NOMO-1 (cell line): ENCODE measurements at regions not wholly inside any gene's neighbourhood (a gene's known extent, or its start where the extent isn't known, plus 50 kb on each side); places are given as distances from the start of the nearest gene placed in this dataset.
"Not testable (repeated sequence)": the region's sequence is repeated elsewhere in the genome, so short reads cannot be mapped to it uniquely, and the experiment has no call there.

Source experiments
- DNase-seq, 2 experiments: peaks; one replicate each; lab custom pipeline; 2025; ENCODE audit not compliant: unreplicated experiment in 2 of 2; lab: John Stamatoyannopoulos, UW

DNA sequence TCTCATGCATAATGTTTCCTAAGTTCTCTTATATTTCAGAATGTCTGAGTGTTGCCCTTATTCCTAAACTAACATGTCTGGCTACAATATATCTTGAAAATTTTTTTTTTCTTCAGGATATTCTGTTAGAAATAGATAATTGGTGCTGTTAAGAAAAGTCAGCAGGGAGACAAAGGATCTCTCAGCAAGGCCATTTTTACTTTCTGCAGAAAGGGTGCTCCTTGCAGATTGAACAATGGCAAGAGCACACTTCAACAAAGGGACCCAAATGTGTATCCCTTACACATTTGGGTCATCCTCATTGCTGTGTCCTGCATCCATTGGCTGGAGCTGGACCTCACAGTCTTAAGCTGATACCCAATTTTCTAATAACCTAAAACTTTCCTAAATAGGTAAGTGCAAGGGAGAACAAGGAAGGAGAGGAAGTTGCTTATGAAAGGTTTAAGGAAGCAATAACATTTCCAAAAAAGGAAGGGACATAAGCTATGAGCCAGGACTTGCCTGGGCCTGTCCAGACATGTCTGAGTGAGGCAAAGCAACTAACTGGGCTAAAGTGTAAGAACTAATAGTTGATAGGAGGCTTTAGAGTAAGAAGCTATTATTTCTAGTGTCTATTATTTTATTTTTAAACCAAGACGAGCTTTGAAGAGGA, 429.6 kb downstream of the BCKDHB start:
- no peak for DNase-seq

DNA sequence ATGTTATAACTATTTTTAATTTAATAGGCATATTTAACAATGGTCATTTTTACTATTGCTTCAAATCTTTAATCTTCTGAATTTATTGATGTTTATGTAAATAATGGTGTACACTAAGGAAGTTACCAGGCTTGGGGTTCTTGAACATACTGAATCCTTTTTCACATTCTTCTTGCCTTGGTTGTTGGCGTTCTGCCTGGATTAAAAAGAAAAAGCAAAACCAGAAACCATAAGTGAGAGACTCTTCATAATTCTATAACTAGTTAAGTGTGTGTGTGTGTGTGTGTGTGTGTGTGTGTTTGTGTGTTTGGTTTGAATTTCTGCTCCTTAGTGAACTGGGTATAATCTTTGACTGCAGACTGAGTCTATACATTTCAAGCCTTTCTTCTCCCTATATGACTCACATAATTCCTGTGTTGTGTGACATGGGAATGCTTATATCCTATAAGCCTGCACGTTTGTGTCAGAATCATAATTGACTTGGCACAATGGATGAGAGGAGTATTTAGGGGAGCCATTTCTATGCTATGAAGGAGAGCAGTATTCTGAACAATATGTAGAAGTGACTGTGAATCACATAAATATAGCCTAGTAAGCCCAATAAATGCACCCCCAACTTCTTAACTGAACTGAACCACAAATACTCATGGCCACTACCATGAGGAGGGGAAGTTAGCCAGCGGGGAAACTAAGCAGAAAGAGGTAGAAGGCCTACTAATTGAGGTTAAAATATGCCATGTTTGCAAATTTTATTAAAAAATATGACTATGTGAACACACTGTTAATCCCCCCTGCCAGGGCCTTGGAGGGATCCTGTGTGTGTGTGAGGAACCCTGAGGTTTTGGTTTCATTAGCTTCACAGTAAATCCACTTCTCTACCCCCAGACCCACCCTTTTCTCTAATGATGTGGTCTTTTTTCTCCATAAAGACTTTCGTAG, 425.5 kb downstream of the BCKDHB start:
- DNase-seq, result no peak

DNA sequence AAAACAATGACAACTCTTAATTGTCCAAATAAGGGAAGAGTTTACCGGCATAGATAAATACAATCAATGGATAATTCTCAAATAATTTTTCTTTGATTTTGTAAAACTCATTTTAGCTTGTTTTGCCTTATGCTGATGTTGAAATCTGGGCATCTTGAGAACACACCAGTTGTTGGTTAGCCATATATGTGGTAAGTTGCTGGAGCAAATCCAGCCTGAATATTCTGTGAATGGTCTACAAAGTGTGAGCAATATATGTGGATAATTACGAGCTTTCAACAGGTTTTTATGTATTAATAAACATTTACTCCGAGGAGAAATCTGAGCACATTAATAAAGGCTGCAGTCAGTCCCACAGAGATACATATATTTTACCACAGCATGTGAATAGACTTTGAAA, 423.6 kb downstream of the BCKDHB start:
- DNase-seq, result no peak

DNA sequence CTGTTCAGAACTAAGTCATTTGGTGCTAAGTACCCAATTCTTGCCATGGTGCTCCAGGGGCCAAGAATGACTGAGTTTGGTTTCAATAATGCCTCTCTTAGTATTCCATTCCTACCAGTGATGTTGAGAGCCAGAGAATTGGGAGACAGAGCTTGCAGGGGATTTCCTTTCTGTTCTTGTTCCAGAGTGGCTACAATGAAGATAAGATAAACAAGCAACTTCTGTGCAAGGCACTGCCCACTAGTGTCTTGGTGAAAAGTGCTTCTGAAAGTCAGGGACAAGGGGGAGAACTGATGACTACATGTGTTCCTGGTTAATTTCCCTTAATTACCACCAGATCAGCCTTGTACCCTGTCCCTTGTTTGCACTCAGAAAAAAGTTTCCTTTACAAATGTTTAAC, 421.6 kb downstream of the BCKDHB start:
- no peak for DNase-seq

DNA sequence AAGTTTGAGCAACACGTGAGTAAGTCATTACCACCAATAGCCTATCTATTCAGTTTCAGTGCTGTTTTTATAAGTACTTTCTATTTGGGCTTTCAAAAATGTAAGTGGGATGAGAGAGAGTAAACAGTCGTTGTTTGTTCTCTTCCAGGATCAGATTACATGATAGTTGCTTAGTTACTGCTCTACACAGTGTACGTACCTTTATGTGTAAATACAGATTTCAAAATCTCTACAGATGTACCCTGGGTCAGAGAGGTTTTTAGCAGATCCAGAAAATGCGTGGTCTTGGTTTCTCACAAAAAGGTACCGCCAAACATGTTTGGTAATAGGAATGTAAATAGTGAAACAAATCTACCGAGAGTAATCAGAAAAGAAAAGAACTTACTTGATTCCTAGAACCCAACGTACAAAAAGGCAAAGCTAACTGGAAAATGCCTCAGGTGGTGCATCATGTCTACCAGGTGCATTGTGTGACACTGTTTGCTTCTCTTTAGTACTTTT, 421.1 kb downstream of the BCKDHB start:
- DNase-seq, result no peak

DNA sequence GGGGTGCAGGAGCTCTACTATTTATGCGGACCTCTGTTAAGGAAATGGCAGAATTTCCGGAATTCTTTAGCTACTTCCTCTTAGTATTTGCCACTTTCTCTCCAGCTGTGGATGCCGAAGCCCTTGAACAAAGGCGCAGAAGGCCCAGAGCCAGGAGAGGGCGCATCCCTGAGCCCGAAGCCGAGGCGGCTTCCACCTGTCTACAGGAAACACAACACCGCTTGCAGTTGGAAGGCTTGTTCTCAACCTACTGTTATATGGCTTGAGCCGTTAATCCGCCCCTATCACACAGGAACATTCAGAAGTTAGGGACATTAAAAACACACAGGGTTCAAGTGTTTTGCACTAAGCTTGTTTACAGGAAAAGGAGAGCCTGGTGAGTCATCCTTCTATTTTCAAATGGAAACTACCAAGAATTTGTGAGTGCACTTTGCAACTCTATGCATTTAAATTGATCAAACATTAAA, 417.1 kb downstream of the BCKDHB start:
- no peak for DNase-seq

DNA sequence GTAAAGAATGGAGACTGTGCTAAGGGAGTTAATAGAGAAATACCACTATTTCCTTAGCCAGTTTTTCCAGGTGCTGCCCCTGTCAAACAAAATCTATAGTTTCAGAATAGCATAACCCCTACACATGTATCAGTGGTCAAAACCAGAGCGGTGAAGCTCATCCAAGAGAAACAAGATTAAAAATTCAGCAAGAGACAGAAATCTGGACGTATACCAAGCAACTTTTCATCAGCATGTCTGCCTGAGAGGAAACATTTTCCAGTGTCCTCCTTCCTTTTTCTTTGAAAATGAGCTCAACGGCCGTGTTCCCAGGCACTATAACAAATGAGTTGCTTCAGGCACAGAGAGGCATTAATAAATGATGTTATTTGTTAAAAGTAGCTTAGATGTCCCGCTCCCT, 416.5 kb downstream of the BCKDHB start:
- DNase-seq, result no peak

DNA sequence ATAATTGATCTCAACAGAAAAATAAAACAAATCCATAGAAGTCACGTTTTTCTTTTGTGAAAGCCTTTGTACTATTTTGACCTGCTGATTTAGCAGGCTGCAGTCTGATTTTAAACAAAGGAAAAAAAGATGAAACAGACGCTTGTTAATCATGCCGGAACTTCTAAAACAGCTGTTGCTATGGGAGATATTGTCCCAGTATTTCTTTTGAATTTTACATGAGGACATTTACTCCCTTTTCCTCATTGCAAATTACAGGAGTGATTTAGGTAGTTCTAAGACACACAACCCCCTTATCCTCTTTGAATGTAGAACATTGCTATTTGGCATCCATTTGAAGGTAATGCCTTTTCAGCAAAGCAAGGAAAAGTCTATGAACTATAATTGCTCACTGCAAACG, 416.1 kb downstream of the BCKDHB start:
- DNase-seq, result no peak

DNA sequence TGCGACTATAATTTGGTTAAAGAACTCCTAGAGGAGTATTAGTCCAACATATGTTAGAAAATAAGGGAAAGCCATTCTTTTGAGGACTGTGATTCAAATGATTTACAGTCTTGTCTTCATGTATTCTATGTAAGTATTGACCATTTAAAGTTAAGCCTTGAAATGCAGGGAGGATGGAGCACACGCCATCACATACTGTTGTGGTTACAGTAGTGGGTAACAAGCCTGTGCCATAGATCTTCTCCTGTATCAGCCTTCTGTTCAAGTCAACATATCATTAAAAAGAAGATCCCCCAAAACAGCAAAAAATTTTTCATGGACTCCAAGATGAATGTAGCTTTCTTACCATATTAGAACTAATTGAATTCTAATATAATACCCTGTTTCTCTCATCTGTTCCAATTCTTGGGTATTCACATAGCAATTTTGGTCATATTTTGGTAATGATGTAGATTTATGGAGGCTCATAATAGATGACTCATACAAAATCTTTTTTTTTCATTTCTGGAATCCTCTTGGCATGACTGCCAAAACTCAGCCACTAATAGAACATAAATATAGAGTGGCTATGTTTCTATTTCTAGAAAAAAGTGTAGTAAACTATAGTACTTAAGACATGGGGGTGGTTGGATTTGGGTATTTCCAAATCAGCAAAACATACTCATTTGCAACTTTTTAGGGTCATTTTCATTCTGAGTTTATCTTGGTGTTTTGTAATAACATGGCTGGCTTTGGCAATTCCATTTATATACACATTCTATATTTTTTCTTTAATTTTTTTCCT, 413.5 kb downstream of the BCKDHB start:
- no peak for DNase-seq

DNA sequence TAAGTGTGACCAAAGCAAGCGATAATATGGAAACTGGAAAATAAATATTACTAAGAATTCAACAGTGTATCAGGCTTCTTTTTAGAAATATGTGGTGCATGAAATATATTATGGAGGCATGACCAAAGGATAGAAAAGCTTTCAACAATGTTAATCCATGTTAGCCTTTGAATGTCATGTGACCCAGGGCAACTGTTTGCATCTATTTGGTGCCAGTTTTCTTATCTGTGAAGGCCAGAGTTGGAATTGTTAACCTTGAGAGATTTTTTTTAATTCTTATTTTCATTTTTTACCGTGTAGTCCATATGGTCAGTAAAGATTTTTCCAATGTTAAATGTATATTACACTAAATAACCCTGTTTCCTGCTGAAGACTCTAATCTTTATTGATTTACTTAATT, 411.1 kb downstream of the BCKDHB start:
- DNase-seq, result no peak

DNA sequence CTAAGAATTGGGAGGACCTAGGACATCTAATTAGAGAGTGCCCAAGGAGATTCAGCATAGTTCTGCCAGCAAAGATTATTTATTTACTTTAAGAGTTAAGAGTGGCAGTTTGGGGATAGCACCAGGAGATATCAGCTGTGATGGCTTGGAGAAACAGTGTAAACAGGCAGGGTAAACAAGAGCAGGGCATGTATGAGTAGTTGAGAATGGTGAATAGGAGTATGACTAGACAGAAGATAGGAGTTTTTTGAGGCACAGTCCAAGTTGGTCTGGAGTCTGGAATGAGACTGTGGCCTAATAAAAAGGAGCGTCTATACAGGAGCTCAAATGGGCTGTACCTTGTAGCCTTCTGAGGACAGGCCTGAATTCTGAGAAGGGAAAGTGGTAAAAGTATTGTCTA, 404.1 kb downstream of the BCKDHB start:
- not testable (repeated sequence) for DNase-seq

DNA sequence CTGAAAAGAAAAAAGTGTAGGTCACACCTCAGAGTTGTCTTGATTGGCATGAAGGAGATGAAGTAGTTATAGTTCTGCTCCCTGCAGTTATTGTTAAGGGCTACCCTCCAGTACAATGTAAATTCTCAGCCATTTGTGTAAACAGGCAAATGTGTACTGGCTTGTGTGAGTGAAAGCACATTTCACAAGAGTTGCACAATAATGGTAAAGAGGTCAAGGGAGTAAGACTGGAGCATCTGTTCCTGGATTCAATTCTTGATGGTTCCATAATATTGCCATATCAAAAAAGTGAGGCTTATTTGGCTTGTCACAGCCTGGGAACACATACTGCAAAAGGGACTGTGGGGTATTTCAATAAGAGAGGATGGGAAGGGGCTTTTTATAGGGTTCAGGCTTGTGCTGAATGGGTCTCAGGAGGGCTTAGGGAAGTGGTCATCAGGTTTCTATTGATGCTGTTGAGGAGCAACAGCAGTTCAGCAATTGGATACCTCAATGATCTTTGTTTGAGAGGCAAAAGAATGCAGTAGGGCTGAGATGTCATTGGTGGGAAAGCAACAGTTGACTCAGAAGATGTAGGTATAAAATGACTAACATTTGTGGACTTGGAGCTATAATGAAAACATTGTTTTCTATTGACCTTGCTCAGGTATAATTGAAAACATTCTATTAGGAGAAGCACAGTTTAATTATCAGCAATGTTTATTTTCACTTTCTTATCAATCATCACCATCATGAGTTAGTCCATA, 402.6 kb downstream of the BCKDHB start:
- no peak for DNase-seq

DNA sequence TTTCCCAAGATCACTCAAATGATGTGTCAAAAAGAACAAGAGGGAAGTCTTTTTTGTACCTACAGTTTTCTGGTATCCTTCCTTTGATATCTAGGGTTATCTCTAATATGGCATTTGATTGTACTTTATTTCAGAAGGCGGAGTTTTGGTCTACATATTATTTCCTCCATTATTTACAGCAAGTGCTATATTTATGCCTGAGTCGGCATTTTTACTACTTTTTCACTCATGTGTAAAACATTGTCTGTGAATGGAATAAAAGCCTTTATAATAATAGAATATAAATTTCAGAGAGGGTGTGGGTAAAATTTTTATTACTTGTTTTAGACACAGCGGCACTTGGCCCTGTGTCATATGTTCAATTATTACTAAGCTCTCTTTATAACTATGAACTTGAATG, 398.4 kb downstream of the BCKDHB start:
- DNase-seq, result no peak

DNA sequence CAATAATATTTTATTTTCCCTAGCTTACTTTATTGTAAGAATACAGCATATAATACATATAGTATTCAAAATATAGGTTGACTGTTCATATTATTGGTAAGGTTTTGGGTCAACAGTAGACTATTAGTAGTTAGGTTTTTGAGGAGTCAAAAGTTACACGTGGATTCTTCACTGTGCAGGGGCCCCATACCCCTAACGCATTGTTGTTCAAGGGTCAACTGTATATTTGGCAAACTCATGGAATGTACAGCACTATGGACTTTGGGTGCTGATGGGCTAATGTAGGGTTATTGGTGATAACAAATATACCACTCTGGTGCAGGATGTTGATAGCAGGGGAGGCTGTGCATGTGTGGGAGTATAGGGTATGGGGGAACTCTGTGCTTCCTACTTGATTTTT, 397.2 kb downstream of the BCKDHB start:
- no peak for DNase-seq

DNA sequence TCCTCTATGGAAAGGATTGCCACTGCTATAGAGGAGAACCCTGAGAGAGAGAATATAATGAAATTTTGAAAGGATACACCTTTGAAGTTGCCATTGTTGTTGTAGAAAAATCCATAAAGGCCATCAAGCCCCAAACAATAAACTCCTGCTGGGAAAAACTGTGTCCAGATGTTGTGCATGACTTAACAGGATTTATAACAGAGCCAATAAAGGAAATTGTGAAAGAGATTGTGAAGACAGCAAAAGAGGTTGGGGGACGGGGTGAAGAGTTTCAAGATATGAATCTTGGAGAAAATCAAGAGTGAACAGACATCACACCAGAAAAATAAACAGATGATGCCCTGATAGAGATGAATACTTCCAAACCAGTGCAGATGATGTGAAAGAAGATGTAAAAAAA, 396.4 kb downstream of the BCKDHB start:
- no peak for DNase-seq

DNA sequence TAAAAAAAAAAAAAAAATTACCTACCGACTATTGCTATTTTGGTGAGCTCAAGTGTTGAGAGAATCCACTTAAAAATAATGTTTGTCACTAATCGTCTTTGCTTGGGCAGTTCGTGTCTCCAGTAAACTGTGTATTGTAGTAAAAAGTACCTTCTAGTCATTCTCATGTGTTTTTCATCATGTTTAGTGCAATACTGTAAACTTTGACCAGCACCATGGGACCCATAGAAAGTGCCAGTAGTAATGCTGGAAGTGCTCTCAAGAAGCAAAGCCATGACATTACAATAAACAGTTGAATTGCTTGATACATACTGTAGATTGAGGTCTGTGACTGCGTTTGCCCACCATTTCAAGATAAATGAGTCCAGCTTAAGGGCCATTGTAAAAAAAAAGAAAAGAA, 395.2 kb downstream of the BCKDHB start:
- DNase-seq, result no peak

DNA sequence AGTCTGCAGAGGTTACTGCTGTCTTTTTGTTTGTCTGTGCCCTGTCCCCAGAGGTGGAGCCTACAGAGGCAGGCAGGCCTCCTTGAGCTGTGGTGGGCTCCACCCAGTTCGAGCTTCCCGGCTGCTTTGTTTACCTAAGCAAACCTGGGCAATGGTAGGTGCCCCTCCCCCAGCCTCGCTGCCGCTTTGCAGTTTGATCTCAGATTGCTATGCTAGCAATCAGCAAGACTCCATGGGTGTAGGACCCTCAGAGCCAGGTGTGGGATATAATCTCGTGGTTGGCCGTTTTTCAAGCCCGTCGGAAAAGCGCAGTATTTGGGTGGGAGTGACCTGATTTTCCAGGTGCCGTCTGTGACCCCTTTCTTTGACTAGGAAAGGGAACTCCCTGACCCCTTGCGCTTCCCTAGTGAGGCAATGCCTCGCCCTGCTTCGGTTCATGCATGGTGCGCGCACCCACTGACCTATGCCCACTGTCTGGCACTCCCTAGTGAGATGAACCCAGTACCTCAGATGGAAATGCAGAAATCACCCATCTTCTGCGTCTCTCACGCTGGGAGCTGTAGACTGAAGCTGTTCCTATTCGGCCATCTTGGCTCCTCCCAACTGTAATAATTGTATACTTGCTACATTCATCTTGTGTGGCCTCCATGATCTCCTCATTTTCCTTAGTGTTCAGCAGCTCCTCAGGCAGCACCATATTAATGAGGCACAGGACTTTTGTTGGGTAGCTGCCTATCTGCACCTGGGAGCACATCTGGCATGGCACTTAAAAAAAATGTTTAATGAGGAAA, 391.4 kb downstream of the BCKDHB start:
- DNase-seq, result not testable (repeated sequence)

DNA sequence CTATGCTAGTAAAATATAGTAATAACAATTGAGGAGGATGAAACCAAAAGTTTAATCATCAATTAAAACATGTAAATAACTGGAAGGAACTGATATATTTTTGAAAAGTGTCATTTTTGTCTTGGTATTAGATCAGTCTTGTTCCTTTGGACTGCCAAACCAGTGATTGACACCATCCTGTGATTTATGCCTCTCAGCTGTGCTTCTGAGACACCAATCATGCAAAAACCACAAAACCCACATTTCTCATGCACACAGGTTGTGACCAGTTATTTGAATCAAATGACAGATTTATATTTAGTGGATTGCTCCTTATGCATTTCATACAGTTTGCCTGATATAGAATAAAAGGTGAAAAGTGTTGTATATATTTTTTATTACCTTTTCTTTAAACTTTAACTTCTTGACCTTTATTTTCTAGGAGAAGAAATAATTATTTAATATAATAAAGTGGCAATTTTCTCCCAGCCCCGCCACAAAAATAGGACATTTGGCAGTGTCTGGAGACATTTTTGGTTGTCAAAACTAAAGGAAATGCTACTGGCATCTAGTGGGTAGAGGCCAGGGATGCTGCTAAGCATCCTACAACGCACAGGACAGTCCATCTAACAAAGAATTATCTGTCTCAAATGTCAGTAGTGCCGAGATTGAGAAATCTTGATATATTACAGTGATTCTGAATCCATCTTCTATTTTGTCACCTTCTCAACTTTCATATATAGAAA, 383.6 kb downstream of the BCKDHB start:
- no peak for DNase-seq

DNA sequence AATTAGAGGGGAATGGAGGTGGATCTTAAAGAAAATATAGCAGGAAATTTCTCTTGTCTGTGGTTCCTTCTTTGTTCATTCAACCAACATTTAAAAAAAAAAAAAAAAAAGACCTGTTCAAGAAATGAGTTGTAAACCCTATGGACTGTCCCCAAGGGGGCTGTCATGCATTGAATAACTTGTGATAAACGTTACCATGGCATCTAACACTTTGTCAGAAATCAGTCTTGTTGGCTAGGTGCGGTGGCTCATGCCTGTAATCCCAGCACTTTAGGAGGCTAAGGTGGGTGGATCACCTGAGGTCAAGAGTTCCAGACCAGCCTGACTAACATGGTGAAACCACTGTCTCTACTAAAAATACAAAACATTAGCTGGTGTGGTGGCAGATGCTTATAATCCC, 381.7 kb downstream of the BCKDHB start:
- DNase-seq, result no peak
